Hindlimb muscle (tissue), 1 donor: ENCODE measurements at regions not wholly inside any gene's neighbourhood (a gene's known extent, or its start where the extent isn't known, plus 50 kb on each side); places are given as distances from the start of the nearest gene placed in this dataset.
A peak's percentile ranks its signal among the peaks of the same experiment; 100 is the strongest.
"Not testable (repeated sequence)": the region's sequence is repeated elsewhere in the genome, so short reads cannot be mapped to it uniquely, and the experiment has no call there.

Experiments
- DNase-seq: peaks from one replicate; pipeline ENCODE4 v3.0.0-alpha.2; 2013

DNA sequence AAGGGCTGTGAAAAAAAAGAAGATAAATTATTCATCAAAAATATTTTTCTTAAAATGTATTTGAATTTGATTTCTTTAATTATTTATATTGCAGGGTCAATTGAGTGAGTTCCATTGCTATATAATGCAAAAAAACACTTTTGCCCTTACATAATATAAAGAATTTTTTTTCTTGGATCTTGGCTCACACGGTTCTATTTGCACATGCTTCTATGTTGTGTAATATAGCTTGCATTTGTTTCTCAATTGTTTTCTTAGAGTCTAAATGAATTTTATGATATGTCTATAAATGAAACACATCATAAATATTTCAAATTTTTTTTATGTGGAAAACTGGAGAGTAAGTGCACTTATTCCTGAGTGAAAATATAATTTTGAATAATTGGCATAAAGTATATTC is 694.2 kb downstream of the SLC6A15 start:
- DNase-seq: no peak

DNA sequence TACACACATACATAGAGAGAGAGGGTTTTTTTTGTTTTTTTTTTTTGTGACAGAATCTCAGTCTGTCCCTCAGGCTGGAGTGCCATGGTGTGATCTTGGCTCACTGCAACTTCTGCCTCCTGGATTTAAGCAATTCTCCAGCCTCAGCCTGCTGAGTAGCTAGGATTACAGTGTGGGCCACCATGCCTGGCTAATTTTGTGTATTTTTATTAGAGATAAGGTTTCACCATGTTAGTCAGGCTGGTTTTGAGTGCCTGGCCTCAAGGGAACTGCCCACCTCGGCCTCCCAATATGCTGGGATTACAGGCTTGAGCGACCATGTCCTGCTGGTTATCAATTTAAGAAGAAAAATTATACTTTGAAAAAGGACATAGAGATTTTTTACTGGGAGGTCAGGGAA is 710.6 kb downstream of the SLC6A15 start:
- DNase-seq: no peak

DNA sequence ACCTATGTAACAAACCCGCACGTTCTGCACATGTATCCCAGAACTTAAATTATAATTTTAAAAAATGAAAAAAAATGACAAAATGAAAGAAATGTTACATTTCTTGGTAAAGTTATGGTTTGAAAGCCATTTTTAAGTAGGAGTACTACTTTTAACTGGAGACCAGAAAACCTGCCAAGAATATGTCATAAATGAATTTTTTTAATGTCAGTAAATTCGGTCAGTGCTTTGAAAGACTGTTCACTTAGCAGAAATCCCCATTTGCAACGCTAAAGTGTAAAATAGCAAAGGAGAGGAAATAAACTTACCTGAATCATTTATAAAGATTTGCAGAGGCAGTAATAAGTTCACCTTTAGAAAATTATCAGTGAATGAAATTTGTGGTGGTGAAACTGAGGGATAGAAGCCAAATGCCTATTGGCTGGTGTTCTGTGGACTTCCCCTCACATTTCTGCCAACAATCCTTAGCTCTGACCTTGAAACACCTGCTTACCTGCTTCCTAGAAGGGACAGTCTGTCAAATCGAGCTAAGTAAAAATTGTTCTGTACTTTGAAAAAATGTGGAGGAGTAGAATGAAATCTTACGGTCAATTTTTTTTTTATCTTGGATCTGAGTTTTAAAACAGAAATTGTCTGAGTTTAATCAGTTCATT is 714.2 kb downstream of the SLC6A15 start:
- DNase-seq: no peak

DNA sequence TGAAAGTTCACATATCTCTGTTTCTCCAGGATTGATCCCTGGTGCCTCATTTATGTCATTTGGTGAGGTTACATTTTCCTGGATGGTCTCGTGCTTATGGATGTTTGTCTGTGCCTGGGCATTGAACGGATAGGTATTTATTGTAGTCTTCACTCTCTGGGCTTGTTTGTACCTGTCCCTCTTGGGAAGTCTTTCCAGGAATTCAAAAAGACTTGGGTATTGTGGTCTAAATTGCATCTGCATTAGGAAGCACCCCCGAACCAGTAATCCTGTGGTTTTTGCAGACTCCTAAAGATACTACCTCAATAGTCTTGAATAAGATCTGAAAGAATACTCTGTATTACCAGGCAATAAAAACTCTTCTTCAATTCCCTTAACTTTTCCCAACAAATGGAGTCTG is 720.8 kb downstream of the SLC6A15 start:
- no peak for DNase-seq

DNA sequence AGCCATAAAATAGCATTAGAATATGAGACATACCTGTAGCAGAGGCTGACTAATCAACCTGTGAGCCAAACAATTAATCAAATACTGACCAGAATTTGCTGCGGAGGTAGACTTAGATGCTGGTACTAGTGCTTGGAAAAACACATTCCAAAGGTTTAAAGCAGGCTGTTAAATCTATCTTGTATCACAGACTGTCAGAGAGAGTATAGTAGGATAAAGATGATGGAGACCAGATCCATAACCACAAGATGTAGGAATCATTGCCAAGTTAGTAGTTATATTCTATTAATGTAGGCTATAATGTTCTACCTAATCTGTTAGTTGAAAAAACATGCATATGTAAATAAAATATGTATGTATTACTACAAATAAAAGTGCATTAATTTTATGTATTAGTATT is 726.2 kb downstream of the SLC6A15 start:
- no peak for DNase-seq

DNA sequence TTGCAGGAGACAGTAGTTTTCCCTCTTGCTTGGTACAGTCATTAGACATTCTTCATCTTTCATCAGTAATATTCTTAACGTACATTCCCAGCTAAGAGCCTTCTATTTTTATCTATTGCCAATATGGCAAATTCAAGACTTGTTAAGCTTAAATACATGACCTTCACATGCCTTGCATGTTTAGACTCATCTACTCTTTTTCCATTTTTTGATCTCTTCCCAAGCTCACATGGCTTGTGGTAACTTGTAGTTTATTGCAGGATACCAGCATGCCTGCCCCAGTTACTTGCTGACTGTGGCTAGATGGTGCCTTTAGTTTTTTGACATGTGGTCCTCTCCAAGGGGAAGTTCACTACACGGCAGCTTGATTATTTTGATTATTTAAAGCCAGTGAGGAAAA is 729.0 kb downstream of the SLC6A15 start:
- DNase-seq: no peak

DNA sequence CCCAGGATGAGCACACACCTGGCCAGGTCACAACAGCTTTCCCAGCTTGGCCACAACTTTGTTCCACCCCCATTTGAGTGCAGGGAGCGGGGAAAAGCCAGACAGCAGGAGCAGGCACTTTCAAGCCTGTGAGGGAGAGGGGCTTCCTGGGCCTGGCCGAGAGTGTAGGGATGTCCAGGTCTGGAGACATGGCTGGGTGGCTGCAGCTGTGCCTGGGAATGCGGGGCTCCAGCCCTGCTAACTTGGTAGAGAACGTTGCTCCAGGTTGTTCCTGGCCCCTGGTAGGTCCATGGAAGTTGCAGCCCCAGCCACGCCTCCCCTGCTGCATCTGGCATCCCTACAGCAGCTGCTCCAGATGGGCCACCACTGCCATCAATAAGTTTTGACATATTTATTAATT is 738.5 kb downstream of the SLC6A15 start:
- no peak for DNase-seq

DNA sequence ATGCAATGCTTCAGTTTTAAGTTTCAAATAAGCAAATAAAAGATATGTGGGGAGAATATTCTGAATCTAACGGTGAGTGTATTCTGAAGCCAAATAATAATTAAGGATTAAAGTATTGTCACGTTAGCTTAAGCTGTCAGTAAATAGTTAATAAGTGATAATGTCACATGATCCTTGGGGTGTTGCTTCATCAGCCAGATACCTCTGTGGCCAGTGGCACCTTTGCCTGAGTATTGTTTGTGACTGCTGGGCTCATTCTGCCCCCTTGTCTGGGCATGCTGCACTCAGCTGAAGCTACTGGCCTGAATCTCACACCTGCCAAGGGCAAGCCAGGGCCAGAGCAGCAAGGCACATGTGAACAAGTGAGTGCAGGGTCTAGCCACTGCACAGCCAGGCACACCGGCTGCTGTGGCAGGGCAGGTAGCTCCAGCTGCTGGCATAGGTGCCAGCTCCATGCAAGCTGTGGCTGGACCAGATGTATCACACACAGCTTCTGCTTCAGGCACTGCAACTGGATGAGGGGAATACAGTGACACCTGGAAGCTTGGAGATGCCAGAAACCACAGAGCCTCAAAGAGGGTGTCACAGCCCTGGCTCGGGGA is 739.7 kb downstream of the SLC6A15 start:
- no peak for DNase-seq

DNA sequence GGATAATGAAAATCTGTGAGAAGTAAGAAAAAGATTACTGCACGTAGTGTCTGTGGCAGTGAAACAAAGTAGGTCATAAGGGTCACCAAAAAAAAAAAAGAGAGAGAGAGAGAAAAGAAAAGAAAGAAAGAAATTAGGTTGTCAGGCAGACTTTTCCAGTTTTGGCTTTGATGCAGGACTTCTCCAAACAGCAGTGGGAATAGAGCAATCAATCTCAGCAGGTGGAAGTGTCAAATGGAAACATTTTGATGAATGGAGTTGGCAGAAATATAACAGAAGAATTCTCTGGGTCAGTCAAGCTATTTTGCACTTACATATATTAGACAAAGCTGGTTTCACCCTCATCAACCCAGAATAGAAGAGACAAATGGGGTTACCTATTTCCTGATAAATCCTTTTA is 745.8 kb downstream of the SLC6A15 start:
- DNase-seq: no peak

DNA sequence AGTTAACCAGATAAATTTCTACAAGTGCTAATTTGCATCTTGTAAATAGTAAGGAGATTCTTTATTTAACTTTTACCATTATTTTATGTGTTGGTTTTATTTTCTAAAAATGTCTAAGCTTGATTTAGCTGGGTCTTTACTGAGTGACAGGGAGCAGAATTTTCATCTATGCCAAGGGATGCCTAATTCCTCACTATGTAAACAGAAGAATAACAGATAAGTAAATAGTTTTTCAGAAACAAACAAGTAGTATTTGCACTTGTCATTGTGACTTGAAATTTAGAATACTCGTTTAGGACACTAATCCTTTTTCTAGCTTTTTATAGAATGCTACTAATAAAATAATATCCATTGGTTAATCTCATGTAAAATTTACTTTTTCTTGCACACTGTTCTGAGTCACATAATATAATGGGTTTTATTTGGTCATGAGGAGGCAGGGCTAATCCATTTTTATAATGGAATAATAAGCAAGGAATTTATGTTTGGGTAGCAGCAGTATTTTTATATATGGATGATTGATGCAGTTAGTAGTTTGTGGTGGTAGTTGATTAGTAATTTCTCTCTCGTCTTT is 746.5 kb downstream of the SLC6A15 start:
- no peak for DNase-seq

DNA sequence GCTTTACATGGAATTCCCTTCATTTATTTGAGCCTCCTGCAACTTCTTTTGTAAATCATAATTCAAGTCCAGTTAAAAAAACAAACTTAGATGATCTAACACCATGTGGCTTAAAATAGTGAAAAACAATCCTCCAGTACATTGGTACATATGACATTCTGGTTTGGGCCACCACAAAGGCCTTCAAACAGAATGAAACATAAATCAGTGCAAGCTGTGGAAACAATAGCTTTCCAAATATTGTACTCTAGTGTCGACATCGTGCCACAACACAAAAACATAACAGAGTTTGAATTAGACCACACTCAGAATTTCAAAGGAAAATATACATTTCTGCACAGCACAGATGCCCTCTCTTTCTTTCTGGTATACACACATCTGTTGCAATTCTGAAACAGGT is 751.3 kb downstream of the SLC6A15 start:
- no peak for DNase-seq

DNA sequence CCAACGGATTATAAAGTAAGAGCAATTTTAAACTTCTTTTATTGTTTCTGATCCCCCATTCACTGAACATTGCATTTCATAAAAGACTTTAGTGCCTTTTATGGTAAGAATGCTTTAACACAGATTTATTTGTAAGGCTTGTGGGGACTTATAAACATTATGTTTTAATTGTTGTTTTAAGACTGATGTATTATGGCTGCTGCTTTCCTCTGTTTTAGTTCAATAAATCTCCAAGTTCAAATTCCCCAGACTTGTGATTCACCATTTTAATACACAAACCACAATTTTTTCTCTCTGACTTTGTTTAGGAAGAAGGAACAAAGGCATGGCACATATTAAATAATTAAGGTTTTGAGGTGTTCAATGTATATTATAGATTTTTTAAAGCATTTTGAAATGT is 753.3 kb downstream of the SLC6A15 start:
- no peak for DNase-seq

DNA sequence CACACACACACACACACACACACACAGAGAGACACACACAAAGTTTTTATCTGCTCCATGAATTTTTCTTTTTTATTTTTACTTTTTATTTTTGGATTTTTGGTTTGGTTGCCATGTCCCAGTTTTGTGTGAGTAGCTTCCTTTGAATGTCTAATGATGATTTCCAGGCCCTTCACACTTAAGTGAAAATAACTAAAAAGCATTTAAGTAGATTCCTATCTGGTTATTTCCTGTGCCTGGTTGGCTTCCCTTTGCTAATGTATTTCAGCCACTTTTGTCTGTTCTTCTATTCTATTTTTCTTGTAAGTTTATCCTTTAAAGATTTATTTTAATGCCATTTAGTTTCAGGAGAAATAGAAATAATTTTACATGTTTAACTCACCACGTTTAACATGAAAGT is 755.4 kb downstream of the SLC6A15 start:
- no peak for DNase-seq

DNA sequence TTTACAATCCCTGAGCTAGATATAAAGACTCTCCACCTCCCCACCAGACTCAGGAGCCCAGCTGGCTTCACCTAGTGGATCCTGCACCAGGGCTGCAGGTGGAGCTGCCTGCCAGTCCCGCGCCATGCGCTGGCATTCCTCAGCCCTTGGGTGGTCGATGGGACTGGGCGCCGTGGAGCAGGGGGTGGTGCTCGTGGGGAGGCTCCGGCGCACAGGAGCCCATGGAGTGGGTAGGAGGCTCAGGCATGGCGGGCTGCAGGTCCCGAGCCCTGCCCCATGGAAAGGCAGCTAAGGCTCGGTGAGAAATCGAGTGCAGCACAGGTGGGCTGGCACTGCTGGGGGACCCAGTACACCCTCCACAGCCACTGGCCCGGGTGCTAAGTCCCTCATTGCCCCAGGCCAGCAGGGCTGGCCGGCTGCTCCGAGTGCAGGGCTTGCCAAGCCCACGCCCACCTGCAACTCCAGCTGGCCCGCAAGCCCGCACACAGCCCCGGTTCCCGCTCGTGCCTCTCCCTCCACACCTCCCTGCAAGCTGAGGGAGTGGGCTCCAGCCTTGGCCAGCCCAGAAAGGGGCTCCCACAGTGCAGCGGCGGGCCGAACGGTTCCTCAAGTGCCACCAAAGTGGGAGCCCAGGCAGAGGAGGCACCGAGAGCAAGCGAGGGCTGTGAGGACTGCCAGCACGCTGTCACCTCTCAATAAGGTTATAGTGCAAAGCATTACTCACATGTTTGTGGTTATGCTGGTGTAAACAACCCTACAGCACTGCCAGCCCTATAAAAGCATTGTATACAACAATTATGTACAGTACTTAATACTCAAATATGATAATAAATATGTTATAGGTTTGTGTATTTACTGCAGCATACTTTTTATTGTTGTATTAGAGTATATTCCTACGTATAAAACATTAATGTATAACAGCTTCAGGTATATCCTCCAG is 757.3 kb downstream of the SLC6A15 start:
- DNase-seq: not testable (repeated sequence)

DNA sequence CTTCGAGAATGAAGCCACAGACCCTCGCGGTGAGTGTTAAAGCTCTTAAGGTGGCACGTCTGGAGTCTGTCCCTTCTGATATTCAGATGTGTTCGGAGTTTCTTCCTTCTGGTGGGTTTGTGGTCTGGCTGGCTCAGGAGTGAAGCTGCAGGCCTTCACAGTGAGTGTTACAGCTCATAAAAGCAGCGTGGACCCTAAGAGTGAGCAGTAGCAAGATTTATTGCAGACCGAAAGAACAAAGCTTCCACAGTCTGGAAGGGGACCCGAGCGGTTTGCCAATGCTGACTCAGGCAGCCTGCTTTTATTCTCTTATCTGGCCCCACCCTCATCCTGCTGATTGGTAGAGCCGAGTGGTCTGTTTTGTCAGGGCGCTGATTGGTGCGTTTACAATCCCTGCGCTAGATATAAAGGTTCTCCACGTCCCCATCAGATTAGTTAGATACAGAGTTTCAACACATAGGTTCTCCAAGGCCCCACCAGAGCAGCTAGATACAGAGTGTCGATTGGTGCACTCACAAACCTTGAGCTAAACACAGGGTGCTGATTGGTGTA is 758.1 kb downstream of the SLC6A15 start:
- not testable (repeated sequence) for DNase-seq

DNA sequence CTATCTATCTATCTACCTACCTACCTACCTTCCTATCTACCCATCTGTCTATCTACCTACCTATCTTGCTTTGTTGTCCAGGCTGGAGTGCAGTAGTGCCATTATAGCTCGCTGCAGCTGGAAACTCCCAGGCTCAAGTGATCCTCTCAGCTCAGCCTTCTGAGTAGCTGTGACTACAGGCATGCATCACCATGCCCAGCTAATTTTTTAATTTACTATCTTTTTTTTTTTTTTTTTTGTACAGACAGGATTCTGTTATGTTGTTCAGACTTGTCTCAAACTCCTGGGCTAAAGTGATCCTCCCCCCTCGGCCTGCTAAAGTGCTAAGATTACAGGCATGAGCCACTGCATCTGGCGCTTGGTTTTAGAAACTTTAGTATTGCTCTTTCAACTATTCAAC is 762.4 kb downstream of the SLC6A15 start:
- no peak for DNase-seq

DNA sequence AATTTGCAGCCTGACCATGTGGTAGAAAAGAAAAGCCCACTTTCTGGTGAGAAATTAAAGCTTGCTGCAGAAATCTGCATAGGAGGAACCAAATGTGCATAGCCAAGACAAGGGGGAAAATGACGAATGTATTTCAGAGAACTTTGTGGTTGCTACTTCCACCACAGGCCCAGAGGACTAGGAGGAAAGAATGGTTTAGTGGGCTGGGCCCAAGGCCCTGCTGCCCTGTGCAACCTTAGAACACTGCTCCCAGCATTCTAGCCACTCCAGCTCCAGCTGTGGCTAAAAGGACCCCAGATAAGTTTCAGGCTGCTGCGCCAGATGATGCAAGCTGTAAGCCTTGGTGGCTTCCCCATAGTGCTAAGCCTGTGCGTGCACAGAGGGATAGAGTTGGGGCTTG is 764.3 kb downstream of the SLC6A15 start:
- DNase-seq: no peak

DNA sequence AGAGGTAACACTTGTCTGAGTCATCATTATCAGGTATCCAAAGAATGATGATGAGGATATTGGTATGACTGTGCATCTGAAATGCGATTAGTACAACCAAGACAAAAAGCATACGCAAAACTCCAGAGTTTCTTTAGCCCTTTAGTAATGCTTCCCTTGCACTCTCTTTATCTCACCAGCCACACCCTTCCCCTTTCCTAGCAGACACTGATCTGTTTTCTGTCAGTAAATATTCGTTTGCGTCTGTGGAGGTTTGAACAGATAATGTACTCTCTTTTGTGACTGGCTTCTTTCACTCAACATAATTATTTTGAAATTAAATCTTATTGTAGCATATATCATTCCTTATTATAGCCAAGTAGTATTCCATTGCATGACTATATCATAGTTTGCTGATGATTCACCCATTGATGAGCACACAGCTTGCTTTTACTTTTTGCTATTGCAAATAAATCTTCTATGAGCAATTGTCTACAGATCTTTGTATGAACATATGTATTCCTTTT is 775.7 kb downstream of the SLC6A15 start:
- no peak for DNase-seq

DNA sequence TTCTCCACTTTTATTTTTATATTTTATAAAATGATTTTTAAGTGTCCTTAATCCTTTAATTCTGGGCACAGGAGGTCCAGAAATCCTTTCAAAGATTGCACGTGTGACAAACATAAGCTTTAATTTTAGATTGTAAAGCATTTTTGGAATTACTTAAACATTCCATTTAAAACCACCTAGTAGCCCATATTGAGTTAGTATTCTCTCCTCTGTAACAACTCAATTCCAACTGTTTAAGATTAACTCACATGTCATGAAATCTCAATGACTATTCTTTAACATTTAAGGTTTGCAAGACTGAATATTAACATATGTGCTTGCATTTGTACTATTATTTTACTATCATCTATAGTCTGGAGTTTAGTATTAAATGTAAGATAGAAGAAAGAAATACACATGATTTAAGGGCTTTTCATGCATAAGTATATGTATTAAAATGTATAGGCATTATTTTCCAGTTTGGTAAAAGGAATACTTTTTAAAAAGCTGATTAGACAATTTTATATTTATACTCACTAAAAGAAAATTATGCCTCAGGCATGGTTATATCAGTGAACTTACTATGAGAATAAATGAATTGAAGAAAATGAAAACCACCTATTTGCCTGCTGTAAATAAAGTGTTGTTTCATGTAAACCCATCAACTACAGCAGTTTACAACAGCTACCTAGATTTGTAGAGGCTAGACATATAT is 776.9 kb downstream of the SLC6A15 start:
- no peak for DNase-seq

DNA sequence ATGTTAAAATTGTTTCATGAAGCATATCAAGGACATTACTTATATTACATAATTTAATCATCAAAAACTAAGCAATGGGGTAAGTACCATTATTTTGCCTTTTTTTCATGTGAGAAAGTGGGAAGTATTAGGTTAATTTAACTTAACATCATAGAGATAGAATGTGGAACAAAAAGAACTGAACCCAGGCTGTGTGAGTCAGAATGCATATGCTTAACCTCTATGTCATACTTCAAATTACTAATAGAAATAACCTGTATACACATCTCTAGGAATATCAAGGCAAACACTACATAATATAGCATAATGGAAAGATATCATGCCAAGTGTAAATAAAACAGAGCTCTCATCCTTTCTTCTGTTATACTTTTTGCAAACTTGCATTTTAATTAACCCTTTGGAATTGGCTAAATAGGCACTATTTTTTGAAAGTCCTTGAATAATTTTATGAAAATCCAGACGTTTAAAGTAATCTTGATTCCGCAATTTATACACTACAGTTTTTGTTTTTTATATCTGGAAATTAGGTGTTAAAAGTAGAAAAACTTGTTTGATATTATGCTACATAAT is 777.7 kb downstream of the SLC6A15 start:
- no peak for DNase-seq

DNA sequence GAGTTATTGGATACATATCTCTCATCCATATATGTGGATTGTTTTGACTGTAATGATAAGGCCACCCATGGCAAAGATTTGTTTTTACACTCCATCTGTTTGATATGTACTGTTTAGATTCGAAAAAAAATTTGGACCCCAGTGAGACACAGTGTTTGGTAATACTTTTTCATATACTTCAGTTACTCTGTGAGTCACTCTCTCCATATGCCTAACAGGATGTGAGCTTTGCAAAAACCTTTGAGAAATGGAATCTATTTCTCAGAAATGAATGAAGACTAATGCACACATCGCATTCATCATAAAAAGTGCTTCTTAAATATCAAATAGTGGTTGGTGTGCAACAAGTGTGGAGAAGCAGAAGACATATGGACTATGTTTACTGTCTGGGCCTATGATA is 781.5 kb downstream of the SLC6A15 start:
- DNase-seq: peak; percentile 13
